DND-41 (cell line): ENCODE measurements at regions not wholly inside any gene's neighbourhood (a gene's known extent, or its start where the extent isn't known, plus 50 kb on each side); places are given as distances from the start of the nearest gene placed in this dataset.

Source experiments
- EZH2 ChIP-seq: IDR thresholded peaks from 3 replicates; pipeline ENCODE4 v1.6.1; 2012; ENCODE audit warnings: borderline replicate concordance, low read depth, mild to moderate bottlenecking, moderate library complexity, low read length, inconsistent platforms; ENCODE audit not compliant: severe bottlenecking
- TF ChIP-seq, protein P1 (sequence below): IDR thresholded peaks from 2 replicates; pipeline ENCODE4 v1.5.1; 2012; ENCODE audit warnings: borderline replicate concordance, low read length, moderate library complexity, mild to moderate bottlenecking; ENCODE audit not compliant: poor library complexity, severe bottlenecking; ENCODE audit errors: extremely low read depth

DNA sequence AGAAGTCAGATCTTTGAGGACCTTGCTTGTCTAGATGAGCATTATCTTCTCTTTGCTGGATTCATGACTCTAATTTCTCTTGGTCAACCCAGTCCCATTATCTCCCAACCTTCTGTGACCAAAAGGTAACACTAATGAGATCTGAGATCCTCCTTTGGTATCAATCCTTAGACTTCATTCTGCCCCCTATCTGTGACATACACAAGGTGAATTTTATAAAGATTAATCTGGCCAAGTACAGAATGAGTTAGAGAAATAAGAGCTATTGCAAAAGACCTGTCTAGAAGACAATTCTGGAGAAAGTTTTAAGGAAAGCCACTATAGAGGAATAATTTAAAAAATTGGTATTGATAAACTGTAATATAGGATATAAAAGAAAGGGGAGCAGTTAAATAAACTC, 113.8 kb upstream of the KCNMB2 start:
- TF ChIP-seq, protein P1, sequence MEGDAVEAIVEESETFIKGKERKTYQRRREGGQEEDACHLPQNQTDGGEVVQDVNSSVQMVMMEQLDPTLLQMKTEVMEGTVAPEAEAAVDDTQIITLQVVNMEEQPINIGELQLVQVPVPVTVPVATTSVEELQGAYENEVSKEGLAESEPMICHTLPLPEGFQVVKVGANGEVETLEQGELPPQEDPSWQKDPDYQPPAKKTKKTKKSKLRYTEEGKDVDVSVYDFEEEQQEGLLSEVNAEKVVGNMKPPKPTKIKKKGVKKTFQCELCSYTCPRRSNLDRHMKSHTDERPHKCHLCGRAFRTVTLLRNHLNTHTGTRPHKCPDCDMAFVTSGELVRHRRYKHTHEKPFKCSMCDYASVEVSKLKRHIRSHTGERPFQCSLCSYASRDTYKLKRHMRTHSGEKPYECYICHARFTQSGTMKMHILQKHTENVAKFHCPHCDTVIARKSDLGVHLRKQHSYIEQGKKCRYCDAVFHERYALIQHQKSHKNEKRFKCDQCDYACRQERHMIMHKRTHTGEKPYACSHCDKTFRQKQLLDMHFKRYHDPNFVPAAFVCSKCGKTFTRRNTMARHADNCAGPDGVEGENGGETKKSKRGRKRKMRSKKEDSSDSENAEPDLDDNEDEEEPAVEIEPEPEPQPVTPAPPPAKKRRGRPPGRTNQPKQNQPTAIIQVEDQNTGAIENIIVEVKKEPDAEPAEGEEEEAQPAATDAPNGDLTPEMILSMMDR, result no peak
- TF ChIP-seq EZH2, result no peak
